ENCODE measurements at regions not wholly inside any gene's neighbourhood (a gene's known extent, or its start where the extent isn't known, plus 50 kb on each side); places are given as distances from the start of the nearest gene placed in this dataset.

- TF ChIP-seq REST (IDR thresholded peaks at IDR 0.05; ENCODE audit: borderline replicate concordance in 1 of 2, low read depth in 1 of 2, low read length in 2 of 2): no peak
- no peak for TF ChIP-seq MAZ (IDR thresholded peaks at IDR 0.05; ENCODE audit: borderline replicate concordance, low read depth, low read length)
- TF ChIP-seq MAZ (CRISPR knock-in tag; IDR thresholded peaks at IDR 0.05; ENCODE audit: low read depth): no peak
Measured at GRCh38 chr9:29875547-29875946, 2302.3 kb upstream of the C9orf72 start.
